Breast epithelium (tissue), 3 donors: ENCODE measurements at regions not wholly inside any gene's neighbourhood (a gene's known extent, or its start where the extent isn't known, plus 50 kb on each side); places are given as distances from the start of the nearest gene placed in this dataset.

Experiments used
- POLR2A ChIP-seq: fragments of 450-650 bp; IDR thresholded peaks from one replicate; pipeline ENCODE4 v1.6.1; 2016; ENCODE audit warnings: antibody characterized with exemption, mild to moderate bottlenecking, moderate library complexity
- TF ChIP-seq, protein P1 (sequence below), 3 donors: fragments of 450-650 bp; IDR thresholded peaks; one replicate each; pipeline ENCODE4 v1.5.1; 2016 to 2017; ENCODE audit warnings: antibody characterized with exemption in 3 of 3, mild to moderate bottlenecking in 3 of 3, moderate library complexity in 3 of 3

GRCh38 chr6:66851930-66852329 is 1144.9 kb upstream of the EYS start:
- TF ChIP-seq POLR2A: no peak
- TF ChIP-seq, protein P1, sequence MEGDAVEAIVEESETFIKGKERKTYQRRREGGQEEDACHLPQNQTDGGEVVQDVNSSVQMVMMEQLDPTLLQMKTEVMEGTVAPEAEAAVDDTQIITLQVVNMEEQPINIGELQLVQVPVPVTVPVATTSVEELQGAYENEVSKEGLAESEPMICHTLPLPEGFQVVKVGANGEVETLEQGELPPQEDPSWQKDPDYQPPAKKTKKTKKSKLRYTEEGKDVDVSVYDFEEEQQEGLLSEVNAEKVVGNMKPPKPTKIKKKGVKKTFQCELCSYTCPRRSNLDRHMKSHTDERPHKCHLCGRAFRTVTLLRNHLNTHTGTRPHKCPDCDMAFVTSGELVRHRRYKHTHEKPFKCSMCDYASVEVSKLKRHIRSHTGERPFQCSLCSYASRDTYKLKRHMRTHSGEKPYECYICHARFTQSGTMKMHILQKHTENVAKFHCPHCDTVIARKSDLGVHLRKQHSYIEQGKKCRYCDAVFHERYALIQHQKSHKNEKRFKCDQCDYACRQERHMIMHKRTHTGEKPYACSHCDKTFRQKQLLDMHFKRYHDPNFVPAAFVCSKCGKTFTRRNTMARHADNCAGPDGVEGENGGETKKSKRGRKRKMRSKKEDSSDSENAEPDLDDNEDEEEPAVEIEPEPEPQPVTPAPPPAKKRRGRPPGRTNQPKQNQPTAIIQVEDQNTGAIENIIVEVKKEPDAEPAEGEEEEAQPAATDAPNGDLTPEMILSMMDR (IDR thresholded peaks at IDR 0.05): no peak
